Neural cell (in vitro differentiated cells): ENCODE measurements at regions not wholly inside any gene's neighbourhood (a gene's known extent, or its start where the extent isn't known, plus 50 kb on each side); places are given as distances from the start of the nearest gene placed in this dataset.

Experiments
- H2AFZ ChIP-seq: fragments of 200-600, 300-800 bp; sonication (generic), shearing (Covaris generic); 2 replicates; pipeline ENCODE4 v1.6.0; 2014; ENCODE audit warnings: low read depth, mild to moderate bottlenecking, antibody characterized with exemption, low read length, moderate library complexity
- H3F3A ChIP-seq: fragments of 200-600 bp; shearing (Covaris generic); 2 replicates; pipeline ENCODE4 v1.6.1; 2016; ENCODE audit warnings: mild to moderate bottlenecking, moderate library complexity, mixed read lengths, antibody characterized with exemption, low read length; ENCODE audit not compliant: insufficient read depth, poor library complexity, severe bottlenecking
- H3K27ac ChIP-seq: fragments of 200-600, 300-800 bp; sonication (generic), shearing (Covaris generic); 2 replicates; pipeline ENCODE4 v1.5.1; 2014; ENCODE audit warnings: mild to moderate bottlenecking, low read length, moderate library complexity
- H3K27me3 ChIP-seq: fragments of 300-800, 200-600 bp; sonication (generic), shearing (Covaris generic); 2 replicates; pipeline ENCODE4 v1.6.0; 2014; ENCODE audit warnings: mild to moderate bottlenecking, low read depth, low read length, moderate library complexity; ENCODE audit not compliant: insufficient read depth
- H3K36me3 ChIP-seq: fragments of 300-800, 200-600 bp; sonication (generic), shearing (Covaris generic); 2 replicates; pipeline ENCODE4 v1.5.1; 2014; ENCODE audit warnings: mild to moderate bottlenecking, antibody characterized with exemption, low read length, moderate library complexity; ENCODE audit not compliant: insufficient read depth
- H3K4me2 ChIP-seq: fragments of 300-800, 200-600 bp; sonication (generic), shearing (Covaris generic); 2 replicates; pipeline ENCODE4 v1.6.0; 2014; ENCODE audit warnings: mild to moderate bottlenecking, low read length
- H3K4me3 ChIP-seq: fragments of 300-800, 200-600 bp; sonication (generic), shearing (Covaris generic); 2 replicates; pipeline ENCODE4 v1.5.1; 2014; ENCODE audit warnings: mild to moderate bottlenecking, low read length, moderate library complexity
- H3K79me2 ChIP-seq: fragments of 200-600 bp; shearing (Covaris generic); replicated peaks from 2 replicates; pipeline ENCODE4 v1.6.0; 2014; ENCODE audit warnings: mild to moderate bottlenecking, low read length, moderate library complexity; ENCODE audit not compliant: insufficient read depth
- H3K9ac ChIP-seq: fragments of 300-800, 200-600 bp; sonication (generic), shearing (Covaris generic); 2 replicates; pipeline ENCODE4 v1.6.1; 2016; ENCODE audit warnings: mild to moderate bottlenecking, low read length, mixed read lengths
- H3K9me2 ChIP-seq: fragments of 200-600 bp; shearing (Covaris generic); 2 replicates; pipeline ENCODE4 v1.6.1; 2016; ENCODE audit warnings: mild to moderate bottlenecking, low read length, mixed read lengths; ENCODE audit not compliant: insufficient read depth
- H3K9me3 ChIP-seq: fragments of 200-600, 300-800 bp; sonication (generic), shearing (Covaris generic); 2 replicates; pipeline ENCODE4 v1.6.1; 2016; ENCODE audit warnings: mild to moderate bottlenecking, mixed run types, low read length, moderate library complexity, mixed read lengths
- H4K20me1 ChIP-seq: fragments of 200-600 bp; shearing (Covaris generic); 2 replicates; pipeline ENCODE4 v1.6.1; 2016; ENCODE audit warnings: mild to moderate bottlenecking, mixed run types; ENCODE audit not compliant: insufficient read depth
- CTCF ChIP-seq: fragments of 450-650 bp; IDR thresholded peaks from 2 replicates; pipeline ENCODE4 v1.5.1; 2014; ENCODE audit warnings: antibody characterized with exemption, mild to moderate bottlenecking, moderate library complexity; ENCODE audit not compliant: poor library complexity, severe bottlenecking
- EP300 ChIP-seq: fragments of 450-650 bp; conservative IDR thresholded peaks from 2 replicates; pipeline ENCODE4 v1.6.1; 2014; ENCODE audit warnings: antibody characterized with exemption, mild to moderate bottlenecking, moderate library complexity; ENCODE audit not compliant: poor library complexity, severe bottlenecking
- EZH2 ChIP-seq: fragments of 200-600, 300-800 bp; shearing (Covaris generic), sonication (generic); IDR thresholded peaks from 2 replicates; pipeline ENCODE4 v1.6.1; 2014; ENCODE audit warnings: antibody characterized with exemption, low read length, borderline replicate concordance, mild to moderate bottlenecking; ENCODE audit not compliant: insufficient read depth, poor library complexity, severe bottlenecking
- MXI1 ChIP-seq: fragments of 450-650 bp; conservative IDR thresholded peaks from 2 replicates; pipeline ENCODE4 v1.6.1; 2014; ENCODE audit warnings: antibody characterized with exemption, mild to moderate bottlenecking; ENCODE audit not compliant: poor library complexity, severe bottlenecking
- POLR2AphosphoS5 ChIP-seq: IDR thresholded peaks from 2 replicates; pipeline ENCODE4 v1.6.1; 2012
- RAD21 ChIP-seq: fragments of 450-650 bp; conservative IDR thresholded peaks from 2 replicates; pipeline ENCODE4 v1.6.1; 2014; ENCODE audit warnings: antibody characterized with exemption, mild to moderate bottlenecking, moderate library complexity
- REST ChIP-seq: IDR thresholded peaks from 2 replicates; pipeline ENCODE4 v1.6.1; 2012; ENCODE audit warnings: borderline replicate concordance
- SMC3 ChIP-seq: fragments of 450-650 bp; conservative IDR thresholded peaks from 2 replicates; pipeline ENCODE4 v1.6.1; 2014; ENCODE audit warnings: antibody characterized with exemption, mild to moderate bottlenecking, moderate library complexity; ENCODE audit not compliant: poor library complexity
- TAF1 ChIP-seq: IDR thresholded peaks from 2 replicates; pipeline ENCODE4 v1.6.1; 2012; ENCODE audit warnings: low read depth

GRCh38 chr4:100071506-100071905 is 118.8 kb downstream of the DDIT4L start:
- no peaks in the 10 kb centered on the region for H3K79me2 ChIP-seq
- no peaks in the 10 kb centered on the region for H3K9me2 ChIP-seq
- no peak overlapping the region for H2AFZ ChIP-seq
- H3K27ac ChIP-seq = no peak overlapping the region
- H3K9me3 ChIP-seq = no peaks in the 10 kb centered on the region
- H3K36me3 ChIP-seq = no peaks in the 10 kb centered on the region
- no peak overlapping the region for H3K9ac ChIP-seq
- no peak overlapping the region for H3K4me3 ChIP-seq
- TF ChIP-seq MXI1 (no peak), RAD21 (no peak), SMC3 (no peak)
- H3K27me3 ChIP-seq = no peaks in the 10 kb centered on the region
- no peaks in the 10 kb centered on the region for H3F3A ChIP-seq
- no peaks in the 10 kb centered on the region for H4K20me1 ChIP-seq
- H3K4me2 ChIP-seq = no peak overlapping the region

- H3K9me2 ChIP-seq = no peaks in the 10 kb centered on the region
- no peak overlapping the region for H2AFZ ChIP-seq
- no peaks in the 10 kb centered on the region for H4K20me1 ChIP-seq
- H3K9ac ChIP-seq = no peak overlapping the region
- no peaks in the 10 kb centered on the region for H3K79me2 ChIP-seq
- TF ChIP-seq EP300 (no peak), MXI1 (no peak), RAD21 (no peak), SMC3 (no peak), TAF1 (no peak), POLR2AphosphoS5 (no peak), CTCF (no peak), REST (no peak), EZH2 (no peak)
- H3K4me2 ChIP-seq = no peak overlapping the region
- no peak overlapping the region for H3K4me3 ChIP-seq
- no peaks in the 10 kb centered on the region for H3K36me3 ChIP-seq
- H3K9me3 ChIP-seq = no peaks in the 10 kb centered on the region
- no peaks in the 10 kb centered on the region for H3K27me3 ChIP-seq
- H3K27ac ChIP-seq = no peak overlapping the region
- no peaks in the 10 kb centered on the region for H3F3A ChIP-seq
Measured at GRCh38 chr4:100070868-100071267, 119.4 kb downstream of the DDIT4L start.

- Histone ChIP-seq H3K9me2 (no peaks in the 10 kb centered on the region), H3K27ac (no peak overlapping the region), H3K9ac (no peak overlapping the region), H3K79me2 (no peaks in the 10 kb centered on the region), H4K20me1 (no peaks in the 10 kb centered on the region), H3K9me3 (no peaks in the 10 kb centered on the region), H3F3A (no peaks in the 10 kb centered on the region), H3K36me3 (no peaks in the 10 kb centered on the region), H3K4me3 (no peak overlapping the region), H3K27me3 (no peaks in the 10 kb centered on the region), H3K4me2 (no peak overlapping the region), H2AFZ (no peak overlapping the region)
- no peak for TF ChIP-seq SMC3
Measured at GRCh38 chr4:100069207-100069606, 119.1 kb upstream of the H2AZ1 start.
